GM18517 (cell line): ENCODE measurements at regions not wholly inside any gene's neighbourhood (a gene's known extent, or its start where the extent isn't known, plus 50 kb on each side); places are given as distances from the start of the nearest gene placed in this dataset.
"Not testable (repeated sequence)": the region's sequence is repeated elsewhere in the genome, so short reads cannot be mapped to it uniquely, and the experiment has no call there.

ENCODE experiments used
- ATAC-seq: cut with Tn5 transposase; IDR thresholded peaks from one replicate; pipeline ENCODE4 v1.9.1; 2021; ENCODE audit warnings: mild to moderate bottlenecking, moderate library complexity; ENCODE audit not compliant: unreplicated experiment

DNA sequence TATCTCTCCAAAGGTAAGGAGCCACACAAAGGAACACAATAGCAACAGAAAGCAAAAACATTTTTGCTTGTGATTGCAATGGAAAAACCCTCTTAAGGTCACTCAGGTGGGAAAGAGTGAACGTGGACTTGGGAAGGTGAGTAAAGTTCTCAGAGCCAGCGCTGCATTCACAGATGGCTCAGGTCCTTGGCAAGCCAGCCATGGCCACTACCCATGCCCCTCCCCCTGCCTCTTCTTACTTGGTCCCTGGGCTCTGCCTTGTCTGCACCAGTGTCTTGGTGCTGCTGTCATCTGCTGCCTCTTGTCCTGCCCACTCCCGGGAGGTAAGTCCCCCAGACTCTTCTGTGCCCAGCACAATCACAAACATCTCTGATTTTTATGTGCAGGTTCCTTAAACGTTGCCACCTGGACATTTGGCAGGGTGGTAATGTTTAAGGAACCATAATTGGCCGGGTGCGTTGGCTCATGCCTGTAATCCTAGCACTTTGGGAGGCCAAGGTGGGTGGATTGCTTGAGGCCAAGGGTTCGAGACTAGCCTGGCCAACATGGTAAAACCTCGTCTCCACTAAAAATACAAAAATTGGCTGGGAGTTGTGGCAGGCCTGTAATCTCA is 74.6 kb downstream of the FEM1C start:
- ATAC-seq, result no peak

DNA sequence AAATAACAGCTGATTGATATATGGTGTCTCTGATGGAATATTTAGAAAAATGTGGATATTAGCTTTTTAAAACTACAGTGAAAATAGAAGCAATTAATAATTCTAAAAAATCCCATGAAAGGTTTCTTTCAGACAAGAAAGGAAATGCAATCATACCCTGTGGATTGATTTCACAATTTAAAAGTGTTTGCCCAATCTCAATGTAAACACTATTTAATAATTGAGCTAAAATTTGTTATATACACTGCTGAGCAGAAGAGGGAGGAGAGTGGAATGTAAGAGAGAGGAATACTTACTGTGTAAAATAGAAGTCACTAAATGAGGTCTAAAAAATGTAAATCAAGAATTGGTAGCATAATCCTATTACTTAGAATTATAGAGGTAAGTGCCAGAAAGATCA is 76.9 kb downstream of the FEM1C start:
- no peak for ATAC-seq

DNA sequence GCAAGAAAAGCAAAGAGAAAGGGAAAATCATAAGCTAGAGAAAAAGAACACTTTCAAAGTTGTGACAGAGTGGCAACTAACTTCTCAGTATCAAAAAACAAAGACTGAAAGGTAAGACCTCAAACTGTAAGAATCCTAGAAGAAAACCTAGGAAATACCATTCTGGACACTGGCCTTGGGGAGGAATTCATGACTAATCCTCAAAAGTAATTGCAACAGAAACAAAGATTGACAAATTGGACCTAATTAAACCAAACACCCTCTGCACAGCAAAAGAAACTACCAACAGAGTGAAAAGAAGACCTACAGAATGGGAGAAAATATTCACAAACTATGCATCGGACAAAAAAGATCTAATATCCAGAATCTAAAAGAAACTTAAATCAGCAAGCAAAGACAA is 79.1 kb downstream of the FEM1C start:
- ATAC-seq, result no peak

DNA sequence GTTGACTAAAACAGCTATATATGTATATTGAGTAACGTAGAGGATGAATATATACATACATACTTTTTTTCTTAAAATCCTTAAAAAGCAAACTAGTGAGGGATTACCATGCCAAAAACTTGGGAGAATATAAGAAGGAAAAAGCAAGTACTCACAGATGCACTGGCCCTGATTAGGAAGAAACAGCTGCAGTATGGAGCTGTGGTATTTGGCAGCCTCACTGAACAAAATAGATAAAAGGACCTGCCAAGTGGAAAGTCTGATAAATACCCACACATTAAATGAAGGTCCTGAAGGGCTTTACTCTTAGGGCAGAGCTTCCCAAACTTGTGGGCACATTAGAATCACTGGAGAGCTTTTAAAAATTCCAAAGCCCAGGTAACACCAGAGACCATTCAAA is 80.6 kb downstream of the FEM1C start:
- ATAC-seq, result no peak

DNA sequence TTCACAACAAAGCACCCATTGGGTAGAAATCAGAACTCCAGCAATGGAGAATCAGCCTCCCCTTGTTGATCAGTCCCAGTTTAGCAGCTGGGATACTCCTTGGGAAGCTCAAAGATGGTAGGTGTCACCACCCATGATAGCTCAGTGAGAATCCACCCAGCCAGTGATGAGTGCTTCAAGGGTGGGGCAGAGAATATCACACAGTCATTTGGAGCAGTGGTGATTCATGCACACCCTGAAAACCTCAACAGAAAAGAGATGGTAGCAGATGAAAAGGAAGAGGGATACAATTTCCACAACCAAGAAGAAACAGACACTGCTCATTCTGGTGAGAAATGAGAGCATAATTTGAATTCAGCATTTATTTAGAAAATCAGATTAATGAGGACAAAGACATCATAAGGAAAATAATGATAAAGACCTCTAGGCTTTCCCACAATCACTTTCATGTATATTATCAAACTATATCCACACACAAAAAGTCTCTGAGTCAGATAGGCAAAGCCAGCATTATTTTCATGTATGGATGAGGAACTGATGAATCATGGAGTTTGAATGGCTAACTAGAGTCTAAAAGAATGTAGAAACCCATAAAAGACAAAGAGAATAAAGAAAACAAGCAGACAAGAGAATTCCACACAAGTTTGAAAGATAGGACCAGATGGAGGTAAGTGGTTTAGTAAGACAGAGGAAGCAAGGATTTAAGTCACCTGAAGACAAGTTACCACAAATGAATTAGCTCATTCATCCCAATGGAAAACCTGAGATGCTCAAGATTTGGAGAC is 82.9 kb downstream of the FEM1C start:
- ATAC-seq, result no peak

DNA sequence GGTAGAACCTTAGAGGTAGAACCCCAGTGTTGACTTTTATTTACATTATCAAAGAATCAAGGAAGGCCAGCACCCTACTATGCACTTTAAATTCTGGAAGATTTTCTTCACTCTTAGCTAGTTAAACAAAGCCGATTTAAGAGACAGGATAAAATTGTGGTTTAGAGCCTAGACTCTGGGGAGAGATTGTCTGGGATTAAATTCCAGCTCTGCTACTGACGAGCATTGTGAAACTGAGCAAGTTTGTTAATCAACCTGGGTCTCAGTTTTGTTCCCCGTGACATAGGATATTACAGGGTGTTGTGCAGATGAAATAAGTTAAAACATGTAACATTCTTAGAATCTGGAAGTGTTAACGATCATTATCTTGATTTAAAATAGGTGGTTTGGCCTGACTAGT is 83.5 kb downstream of the FEM1C start:
- no peak for ATAC-seq

DNA sequence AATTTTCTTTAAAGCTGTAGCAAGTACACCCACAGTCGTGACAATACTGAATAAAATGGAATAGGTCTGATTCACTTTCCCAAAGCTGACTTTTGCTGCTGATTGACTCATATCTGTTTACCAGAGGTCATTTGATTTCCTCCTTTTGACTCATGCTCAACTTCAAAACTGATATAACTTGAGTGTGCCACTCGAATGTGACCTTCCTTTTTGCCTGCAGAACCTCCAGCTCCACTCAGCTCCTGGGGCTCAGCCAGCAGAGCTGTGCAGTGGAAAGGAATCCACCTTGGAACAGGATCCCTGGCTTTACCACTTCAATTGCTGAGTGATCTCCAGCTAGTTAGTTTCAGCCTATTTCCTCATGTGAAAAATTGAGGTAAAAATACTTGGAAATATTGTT is 84.1 kb downstream of the FEM1C start:
- peak; percentile 70 for ATAC-seq

DNA sequence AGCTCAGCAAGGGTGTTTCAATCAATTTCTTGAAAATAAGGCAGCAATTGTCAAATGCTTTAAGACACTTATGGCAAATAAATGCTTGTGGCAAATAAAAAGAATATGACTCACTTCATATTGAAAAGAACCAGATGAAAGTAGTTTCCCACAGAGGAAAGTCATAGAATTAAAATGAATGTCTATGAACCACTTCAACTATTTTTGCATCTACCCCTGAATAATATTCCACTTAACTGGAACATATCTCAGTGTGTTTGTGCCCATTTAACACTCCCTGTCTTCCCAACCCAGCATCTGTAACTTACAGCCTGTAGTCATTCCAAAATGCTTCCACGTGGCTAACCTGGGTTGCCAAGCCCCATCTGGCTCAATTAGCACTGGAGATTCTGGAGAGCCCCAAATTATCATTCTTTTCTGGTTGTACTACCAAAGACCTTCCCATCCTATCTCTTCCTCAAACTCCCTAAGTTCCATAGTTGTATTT is 84.7 kb downstream of the FEM1C start:
- ATAC-seq, result no peak

DNA sequence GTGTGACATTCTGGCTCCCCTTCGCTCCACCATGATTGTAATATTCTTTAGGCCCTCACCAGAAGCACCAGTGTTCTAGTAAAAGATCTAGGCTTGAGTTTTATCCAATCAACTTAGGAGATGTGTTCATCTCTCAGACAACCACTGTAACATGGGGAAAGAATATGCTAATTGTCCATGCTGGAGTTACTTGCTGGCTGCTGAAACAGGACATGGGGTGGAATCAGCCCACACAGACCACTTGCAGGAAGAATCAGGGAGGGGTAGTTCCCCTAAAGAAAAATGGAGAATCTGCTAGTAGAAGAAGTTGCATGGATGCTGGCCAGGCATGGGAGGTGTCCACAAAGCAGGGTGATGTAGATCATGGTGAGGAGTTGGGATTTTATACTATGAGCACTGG is 86.2 kb downstream of the FEM1C start:
- no peak for ATAC-seq

DNA sequence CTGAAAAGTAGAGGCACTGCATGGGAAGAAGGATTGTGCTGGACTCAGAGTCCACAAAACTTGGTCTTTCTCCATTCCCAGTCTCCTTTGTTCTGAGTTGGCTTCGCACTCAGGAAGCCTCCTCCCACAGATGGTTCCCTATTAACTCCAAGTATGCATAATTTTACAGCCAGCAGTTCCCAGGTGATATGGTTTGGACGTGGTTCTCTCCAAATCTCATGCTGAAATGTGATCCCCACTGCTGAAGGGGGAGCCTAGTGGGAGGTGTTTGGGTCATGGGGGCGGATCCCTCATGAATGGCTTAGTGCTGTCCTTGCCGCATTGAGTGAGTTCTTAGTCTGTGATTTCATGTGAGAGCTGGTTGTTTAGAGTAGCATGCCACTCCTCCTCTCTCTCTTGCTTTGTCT is 86.6 kb downstream of the FEM1C start:
- ATAC-seq, result no peak

DNA sequence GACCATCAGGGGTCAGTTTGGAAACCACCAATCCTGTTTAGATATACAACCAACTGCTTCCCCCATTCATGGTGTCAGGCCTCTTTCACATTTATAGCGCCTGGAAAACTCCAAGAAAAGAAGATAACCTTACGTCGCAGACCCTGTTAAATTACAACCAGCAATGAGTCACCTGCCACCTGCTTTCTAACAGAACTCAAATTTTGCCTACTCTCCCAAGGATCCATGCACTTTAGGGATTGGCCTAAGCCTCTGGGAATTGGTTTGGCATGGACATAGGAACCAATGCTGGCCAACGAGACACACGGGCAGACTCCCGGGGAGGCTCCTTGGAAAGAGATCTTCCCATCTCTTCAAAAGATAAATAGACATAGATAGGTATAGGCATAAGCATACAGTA is 87.0 kb downstream of the FEM1C start:
- ATAC-seq, result no peak

DNA sequence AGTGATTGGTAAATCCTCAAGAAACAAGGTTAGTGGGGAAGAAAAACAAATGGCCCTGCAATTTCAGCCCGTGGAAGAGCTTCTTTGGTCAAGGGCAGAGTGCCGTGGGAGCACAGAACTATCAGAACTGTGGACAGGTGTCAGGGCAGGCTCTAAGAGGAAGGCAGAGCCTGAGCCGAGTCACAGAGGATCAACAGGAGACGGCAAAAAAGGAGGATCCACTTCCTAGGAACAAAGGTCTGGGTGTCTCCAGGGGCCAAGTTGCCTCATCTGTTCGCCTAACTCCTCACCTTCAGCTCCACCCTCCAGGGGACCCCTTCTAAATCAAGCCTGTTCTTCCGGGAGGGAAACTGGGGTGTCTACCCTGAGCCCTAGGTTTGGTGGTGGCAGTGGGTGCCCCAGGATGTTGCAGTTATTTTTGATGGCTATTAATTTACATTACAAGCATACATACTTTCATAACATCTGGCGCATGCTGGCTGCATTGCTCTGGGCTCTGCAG is 88.0 kb downstream of the FEM1C start:
- no peak for ATAC-seq

DNA sequence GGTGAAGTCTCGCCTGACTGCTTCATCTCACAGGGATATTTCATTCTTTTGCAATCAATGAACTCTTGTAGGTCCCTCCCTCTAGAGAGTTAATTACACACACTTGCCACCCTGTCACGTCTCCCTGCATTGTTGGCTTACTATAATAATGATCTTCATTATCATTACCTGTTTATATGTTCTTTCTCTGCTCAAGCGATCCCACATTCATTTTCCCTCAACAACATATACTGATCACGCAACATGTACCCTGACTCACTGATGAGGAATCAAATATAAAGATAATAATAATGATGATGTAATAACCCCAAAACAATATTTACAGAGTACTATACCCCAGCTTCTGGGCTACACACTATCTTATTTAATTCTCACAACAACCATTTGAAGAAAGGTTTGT is 88.5 kb downstream of the FEM1C start:
- no peak for ATAC-seq

DNA sequence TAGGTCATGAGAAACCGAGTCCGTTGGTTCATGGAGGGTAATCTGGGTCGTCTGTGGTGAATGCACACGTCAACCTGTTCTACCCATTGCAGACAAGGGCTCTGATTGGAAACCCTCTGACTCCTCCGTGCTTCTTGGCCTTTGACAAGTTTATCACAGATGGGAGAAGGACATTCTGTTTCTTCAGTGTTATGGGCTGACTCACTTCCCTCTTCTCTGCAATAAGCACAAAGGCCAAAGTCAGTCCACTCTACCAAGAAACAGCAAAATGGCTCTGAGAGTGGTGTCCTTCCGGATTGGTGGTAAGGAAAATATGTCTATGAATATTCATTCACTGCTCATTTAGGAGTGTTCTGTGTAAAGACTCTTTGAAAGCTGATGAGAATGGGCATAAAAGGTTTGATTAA is 89.3 kb downstream of the FEM1C start:
- no peak for ATAC-seq

DNA sequence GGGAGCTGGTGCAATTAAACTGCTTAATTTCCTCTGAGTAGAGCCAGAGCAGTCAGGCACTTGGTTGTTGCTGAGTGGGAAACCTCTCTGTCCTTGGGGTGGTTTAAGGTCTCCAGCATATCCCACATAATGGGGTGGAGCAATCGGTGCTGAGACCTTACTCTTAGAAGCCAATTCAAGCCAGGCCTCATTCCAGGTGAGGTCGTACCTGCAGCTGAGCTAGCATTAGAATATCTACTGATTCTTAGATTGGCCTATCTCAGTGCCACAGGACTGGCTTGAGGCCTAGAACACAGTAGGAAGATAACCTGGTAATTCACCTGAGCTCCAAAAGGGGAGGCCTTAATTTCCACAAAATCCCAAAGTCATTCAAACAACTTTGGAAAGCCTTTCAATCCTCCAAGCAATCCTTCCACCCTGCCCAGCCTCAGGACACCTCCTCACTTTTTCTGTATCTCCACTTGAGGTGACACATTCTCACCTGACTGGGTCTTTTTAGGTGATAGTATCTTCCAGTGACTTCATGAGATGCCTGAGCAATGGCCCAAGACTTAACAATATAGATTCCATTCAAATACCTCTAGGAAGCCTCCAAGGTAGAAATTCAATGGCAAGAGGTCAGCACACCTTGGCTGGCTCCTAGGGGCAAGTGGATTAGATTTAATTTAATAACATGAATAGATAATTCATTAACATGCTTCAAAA is 91.0 kb downstream of the FEM1C start:
- no peak for ATAC-seq

DNA sequence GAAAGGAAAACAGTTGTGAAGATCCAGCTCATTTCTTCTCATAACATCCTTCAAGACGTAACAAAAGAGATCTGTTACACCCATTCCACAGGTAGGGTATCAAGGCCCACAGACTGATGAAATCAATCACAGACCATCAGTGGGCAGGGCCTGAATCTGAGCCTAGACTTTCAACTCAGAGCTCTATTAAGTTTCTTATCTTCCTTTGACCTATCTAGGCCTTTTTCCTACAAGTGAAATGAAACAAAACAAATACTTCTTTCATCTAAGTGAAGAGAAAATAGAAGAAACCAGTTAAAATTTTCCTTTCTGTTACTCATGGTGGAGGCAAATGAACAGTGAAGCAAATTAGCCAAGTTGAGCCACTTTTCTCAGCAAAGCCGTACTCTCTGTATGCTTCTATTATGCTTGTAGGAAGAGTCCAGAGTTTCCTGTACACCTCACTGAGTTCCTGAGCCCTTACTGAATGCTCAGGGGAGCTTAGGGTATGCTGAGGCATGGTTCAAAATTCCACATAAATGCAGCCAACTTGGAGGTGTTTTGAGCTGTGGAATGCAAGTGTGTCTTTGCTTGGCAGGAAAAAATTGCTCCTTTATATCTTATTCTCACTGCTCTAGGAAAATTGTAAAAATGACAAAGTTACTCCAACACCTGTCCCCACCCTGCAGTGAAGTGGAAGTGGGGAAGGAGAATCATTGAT is 91.9 kb downstream of the FEM1C start:
- no peak for ATAC-seq

DNA sequence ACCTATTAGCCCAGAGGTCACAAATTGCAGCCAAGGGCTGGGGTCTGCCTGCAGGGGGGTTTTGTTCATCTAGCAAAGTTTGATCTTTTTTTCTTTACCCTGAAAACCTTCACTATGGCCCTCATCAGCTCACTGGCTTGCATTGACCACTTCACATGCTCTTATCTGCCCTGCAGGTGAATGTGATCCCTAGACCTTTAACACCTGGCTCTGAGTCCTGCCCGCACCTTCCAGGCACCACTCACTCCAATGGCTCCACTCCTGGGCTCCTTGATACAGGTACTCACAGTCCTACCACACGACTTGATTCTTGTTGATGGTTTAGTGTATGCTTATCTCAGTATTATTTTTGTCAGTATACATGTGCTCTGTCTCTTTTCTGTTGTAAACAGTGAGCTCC is 92.5 kb downstream of the FEM1C start:
- ATAC-seq, result no peak

DNA sequence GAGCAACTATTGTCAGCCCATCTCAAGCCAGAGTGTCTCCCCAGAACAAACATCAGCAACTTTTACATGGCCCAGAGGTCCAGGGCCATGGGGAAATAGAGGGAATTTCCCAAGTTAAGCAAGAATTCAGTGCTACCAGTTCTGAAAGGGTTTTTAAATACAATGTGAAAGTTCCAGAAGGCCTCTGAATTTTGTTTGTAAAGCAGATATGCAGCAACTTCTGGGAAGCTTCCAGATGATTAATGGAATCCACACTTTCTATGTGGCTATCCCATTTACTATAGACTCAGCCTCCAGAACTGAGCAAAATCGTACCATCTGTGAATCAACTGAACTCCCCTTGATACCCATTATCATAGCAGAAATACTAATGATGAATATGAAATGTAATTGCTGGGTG is 93.8 kb downstream of the FEM1C start:
- ATAC-seq, result no peak

DNA sequence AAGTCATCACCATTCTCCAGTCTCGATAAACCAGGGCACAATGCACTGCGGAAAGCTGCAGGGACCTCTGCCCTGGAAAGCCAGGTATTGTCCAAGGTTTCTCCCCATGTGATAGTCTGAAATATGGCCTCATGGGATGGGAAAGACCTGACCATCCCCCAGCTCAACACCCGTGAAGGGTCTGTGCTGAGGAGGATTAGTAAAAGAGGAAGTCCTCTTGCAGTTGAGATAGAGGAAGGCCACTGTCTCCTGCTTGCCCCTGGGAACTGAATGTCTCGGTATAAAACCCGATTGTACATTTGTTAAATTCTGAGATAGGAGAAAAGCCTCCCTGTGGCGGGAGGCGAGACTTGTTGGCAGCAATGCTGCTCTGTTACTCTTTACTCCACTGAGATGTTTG is 95.9 kb downstream of the FEM1C start:
- not testable (repeated sequence) for ATAC-seq

DNA sequence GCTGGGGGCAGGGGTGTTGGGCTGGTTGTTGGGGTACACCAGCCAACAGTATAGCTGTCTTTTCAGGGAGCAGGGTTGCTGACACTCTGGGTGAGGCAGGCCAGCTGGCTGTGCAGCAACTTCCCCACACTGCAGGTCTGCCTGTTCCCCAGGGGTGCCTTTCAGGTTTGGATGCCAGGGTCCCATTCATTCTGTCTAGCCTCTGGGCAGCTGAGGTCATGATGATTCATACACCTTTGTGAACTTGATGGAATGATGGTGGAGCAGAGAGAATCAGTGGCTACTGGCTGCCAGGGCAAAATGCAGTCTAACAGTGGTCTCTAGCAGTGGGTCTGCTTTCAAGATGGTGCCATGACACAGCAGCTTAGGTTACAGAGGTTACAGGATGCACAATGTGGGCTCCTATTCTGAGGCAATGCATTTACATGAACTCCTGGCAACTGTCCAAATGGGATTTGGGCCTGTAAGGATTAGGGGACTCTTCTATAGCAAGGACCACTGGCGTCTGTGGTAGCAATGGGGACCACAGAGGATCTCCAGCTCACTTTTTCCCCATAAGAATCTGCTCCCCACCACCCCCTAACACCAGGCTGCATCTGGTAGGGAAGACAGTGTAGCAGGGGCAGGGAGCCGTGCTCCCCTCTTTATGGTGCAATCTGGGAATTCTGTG is 103.7 kb downstream of the FEM1C start:
- no peak for ATAC-seq

DNA sequence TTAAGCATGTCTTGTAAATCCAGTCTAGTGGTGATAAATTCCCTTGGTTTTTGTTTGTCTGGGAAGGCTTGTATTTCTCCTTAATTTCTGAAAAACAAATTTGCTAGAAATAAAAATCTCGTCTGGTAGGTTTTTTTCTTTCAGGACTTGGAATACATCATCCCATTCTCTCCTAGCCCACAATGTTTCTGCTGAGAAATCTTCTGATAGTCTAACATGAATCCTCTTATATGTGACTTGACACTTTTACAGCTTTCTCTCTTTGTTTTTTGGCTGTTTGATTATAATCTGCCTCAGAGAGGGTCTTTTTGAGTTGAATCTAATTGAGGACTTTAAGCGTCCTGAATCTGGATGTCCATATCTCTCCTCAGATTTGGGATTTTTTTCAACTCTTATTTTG is 104.9 kb downstream of the FEM1C start:
- ATAC-seq, result no peak
